Middle frontal gyrus (tissue), 1 donor: ENCODE measurements at regions not wholly inside any gene's neighbourhood (a gene's known extent, or its start where the extent isn't known, plus 50 kb on each side); places are given as distances from the start of the nearest gene placed in this dataset.
"Not testable (repeated sequence)": the region's sequence is repeated elsewhere in the genome, so short reads cannot be mapped to it uniquely, and the experiment has no call there.

ENCODE experiments used
- DNase-seq: peaks from one replicate; pipeline ENCODE4 v3.0.0-alpha.2; 2015; ENCODE audit warnings: low spot score; ENCODE audit errors: extremely low spot score

DNA sequence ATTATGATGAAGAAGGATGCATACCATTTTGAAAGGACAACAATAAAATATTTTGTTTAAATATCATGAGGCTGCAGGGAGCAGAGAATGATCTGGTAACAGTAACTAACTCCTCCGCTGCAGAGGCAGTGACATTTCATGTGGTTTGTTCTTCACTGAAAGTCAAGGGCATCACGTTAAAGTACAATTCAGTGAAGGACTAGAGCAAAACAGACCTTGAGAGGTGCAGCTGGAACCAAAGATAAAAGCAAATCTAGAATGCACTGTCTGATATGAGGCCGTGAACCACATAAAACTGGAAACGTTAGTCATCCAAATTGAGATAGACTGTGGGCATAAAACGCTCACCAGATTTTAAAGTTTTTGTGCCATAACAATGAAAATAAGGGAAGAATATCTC, 522.9 kb upstream of the TNP1 start:
- no peak for DNase-seq

DNA sequence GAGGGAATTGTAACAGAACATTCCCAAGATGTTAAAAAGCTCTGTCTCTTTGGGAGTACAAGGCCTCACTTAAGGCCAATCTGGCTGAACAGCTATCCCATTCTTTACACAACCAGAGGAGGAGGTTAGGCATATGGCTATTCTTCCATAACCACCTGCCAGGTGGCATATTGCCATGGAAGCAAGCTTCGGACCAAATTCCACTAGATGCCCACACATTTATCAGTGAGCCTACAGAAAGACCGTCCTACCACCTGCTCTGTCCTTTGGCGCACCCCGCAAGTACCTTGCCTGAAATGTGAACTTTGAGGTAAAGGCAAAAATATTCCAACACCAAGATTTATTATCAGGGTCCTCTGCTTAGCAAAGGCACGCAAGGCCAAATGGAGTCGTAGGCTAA, 519.9 kb upstream of the TNP1 start:
- DNase-seq: no peak

DNA sequence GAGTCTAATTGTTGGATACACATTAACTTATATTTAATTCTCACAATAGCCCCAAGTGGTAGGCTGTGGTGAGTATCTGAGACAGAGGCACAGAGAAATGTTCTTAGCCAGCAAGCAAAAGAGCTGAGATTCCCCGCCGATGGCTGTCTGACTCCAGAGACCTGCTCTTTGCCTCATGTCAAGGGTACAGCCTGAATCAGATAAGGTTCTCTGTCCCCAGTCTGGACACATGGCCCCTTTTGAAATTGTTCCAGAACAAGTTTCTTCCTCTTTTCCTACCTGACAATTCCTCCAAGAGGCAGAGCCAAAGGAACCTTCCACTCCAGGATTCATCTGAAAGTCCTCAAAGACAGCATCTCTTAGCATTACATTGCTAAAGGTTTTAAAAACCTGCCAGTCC, 512.9 kb upstream of the TNP1 start:
- no peak for DNase-seq

DNA sequence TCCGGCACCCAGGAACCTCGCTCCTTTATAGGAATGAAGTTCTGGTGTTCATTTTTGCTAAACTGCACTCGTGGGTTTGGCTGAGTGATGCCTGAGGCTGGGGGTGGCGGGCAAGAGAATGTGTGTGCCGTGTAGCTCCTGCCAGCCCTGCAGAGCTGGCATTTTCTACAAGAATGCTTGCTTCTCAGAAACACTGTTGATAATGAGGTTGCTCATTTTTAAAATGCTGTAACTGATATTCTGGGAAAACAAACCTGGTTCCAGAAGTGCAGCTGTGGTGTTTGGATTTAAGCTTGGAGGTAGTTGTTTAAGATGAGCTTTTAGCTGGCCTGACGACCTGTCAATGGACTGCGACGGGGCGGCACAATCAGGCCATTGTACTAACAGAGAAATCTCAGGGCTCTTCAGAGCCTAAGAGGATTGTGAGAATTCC, 511.9 kb upstream of the TNP1 start:
- DNase-seq: no peak

DNA sequence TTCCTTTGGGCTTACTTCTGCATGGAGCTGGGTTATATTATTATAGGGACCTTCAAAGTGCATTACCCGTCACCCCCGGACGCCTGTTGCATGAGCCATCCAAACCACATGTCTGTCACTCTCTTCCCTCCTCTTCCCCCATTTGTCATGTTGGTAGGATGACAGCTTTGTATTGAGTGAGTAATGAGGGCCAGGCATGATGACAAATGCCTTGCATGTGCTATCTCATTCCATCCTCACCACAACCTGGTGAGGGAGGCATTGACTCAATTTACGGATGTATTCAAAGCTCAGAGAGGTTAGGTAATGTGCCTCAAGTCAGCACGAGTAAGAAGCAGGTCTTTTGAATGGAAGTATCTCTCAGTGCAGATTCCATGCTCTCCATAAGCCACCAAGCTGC, 510.5 kb upstream of the TNP1 start:
- no peak for DNase-seq

DNA sequence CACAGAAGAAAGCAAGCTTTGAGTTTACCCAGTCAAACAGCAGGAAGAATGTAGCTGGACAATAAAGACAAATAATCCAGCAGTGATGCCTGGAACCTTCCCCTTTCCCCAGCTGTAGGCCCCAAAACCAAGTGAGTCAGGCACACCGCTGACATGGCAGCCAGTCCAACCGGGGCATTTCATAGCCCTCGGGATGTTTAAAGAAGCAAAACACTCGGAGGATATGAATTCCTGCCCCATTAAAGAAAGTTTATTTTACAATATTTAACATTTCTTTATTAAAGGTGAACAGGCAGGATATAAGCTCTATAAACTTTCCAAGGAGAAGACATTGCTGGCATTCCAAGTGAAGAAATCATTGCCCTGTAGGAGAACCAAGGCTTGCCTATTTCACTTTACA, 507.6 kb upstream of the TNP1 start:
- DNase-seq: no peak

DNA sequence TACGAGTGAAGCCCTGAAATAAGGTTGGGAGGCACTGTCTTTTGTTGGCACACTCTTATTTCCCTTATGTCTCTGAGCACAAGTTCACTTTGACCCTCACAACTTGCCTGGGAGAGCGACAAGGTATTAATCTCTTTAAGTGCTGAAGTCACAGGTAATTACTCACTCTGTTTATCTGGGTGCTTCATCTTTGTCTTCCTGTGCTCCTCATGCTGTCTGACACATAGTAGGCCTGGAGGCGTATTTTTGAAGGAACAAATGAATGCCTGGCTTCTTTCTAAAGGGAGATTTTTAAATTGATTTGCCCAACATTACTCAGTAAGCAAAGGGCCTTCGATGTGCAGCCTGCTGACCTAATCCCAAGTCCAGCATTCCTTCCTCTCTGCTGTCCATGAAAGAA, 507.1 kb upstream of the TNP1 start:
- DNase-seq: no peak

DNA sequence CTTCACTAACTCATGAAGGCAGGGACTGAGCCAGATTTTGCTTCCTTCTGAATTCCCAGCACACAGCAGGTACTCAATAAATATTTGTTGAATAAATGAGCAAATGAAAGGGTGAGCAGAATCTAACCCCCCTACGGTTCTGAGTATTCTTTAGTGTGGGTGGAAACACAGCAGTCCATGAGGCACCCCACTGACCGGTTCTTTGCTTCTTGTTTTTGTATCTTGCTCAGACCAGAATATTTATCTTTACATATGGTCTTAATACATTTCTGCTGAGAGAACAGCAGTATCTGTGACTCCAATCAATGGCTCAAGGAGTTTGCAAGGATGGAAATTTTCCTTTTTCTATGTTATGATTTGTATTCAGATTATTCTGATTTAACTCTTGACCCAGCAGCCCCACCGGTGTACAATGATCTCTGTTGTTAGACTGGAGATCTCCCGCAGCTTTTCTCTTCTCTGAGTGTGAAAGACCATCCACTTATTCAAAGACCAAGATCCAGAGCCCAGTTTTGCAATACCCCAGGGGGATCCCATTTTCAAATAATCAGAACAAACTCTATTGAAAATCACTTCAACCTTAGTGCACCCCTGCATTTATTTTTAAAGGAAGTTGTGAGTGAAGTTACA, 506.5 kb upstream of the TNP1 start:
- DNase-seq: no peak

DNA sequence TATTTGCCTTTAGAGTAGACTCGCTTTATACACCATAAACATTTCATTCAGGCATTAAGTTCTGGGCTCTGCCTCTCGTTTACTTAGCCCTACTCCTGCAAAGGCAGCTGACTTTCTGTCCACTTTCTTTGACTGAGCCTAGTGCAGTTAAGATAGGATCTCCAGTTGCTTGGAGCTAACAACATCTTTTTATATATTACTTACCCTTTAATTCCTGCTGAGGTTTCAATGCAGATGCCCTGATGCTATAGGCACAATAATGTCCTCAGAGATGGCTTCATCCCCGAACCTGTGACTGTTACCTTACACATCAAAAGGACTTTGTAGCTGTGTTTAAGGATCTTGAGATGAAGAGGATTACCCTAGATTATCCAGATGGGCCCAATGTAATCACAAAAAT, 505.8 kb upstream of the TNP1 start:
- no peak for DNase-seq

DNA sequence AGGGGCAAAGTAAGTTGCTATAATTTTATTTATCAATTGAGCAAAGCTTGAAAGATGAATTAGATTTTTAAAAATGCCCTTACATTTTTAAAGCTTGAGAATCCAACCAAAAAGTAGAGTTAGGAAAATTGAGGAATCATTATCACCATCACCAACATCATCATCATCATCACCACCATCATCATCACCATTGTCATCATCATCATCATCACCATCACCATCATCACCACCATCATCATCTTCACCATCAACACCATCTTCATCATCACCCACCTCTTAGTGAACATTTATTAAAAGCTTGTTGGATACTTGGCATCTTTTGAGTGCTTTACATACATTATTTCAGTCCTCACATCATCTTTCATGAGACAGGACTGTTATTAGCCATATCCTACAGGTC, 504.4 kb upstream of the TNP1 start:
- no peak for DNase-seq

DNA sequence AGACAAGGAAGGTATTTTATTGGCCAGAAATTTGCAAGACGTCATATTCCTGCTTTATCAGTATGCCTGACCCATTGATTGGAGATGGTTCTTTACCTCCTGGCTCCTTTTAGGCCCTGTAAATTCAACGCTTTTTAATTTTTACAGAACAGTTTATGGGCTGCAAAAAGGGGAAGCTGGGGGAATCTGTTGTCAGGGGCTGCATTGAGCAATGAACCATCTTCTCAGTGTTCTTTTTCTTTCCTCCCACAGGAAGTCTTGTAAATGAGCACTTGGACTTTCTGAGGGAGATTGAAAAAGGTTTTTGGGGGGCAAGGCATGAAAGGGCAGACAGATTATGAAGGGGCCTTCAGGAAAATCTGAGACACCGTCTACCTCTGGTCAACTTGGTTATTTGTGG, 503.6 kb upstream of the TNP1 start:
- no peak for DNase-seq

DNA sequence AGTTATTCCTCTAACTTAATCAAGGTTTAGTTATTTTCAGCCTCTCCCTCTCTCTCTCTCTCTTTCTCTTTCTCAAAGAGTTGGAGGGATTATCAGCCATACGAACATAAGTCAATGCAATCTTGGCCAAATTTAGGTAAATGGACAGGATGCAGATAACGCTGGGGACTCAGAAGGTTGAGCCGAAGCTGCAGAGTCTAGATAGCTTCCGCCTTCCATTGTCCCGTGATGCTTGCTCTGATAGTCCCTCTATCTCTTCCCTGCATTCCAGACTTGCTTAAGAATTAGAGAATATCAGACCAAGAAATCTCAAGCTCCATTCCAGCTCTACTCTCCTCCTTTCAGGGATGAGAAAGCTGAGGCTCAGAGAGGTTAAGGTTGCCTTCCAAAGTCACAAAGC, 502.8 kb upstream of the TNP1 start:
- no peak for DNase-seq

DNA sequence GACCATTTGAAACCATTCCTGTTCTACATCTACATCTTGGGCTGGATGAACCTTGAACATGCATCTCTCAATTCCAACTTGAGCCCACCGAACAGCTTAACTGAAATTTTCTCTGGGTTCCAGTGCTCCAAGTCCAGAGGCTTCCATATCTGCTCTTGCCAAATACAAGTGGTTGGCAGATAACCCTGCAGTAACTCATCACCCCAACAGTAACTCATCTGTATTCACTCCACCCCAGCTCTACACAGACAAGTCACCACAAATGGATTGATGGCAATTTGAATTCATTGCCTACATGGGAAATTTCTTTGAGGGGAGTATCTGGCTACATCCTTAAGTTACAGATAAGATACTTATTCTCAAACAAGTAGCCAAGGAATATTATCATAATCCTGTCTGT, 502.4 kb upstream of the TNP1 start:
- DNase-seq: no peak

DNA sequence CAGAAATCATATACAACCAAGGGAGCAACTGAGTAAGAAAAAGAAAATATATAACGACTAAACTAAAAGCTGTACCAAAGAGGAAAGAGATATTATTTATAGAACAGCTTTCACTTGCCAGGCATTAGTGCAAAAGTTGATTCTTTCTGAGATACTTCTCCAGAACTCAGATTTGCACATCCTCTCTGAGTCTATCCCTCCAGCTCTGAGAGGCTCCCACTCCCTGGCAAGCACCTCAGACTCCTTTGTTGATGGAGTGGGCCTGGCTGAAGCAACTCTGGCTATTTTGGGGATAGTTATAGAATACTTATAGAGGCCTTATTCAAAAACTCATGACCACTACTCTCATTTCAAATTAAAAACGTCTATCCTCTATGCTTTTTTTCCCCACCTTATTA, 501.6 kb upstream of the TNP1 start:
- no peak for DNase-seq

DNA sequence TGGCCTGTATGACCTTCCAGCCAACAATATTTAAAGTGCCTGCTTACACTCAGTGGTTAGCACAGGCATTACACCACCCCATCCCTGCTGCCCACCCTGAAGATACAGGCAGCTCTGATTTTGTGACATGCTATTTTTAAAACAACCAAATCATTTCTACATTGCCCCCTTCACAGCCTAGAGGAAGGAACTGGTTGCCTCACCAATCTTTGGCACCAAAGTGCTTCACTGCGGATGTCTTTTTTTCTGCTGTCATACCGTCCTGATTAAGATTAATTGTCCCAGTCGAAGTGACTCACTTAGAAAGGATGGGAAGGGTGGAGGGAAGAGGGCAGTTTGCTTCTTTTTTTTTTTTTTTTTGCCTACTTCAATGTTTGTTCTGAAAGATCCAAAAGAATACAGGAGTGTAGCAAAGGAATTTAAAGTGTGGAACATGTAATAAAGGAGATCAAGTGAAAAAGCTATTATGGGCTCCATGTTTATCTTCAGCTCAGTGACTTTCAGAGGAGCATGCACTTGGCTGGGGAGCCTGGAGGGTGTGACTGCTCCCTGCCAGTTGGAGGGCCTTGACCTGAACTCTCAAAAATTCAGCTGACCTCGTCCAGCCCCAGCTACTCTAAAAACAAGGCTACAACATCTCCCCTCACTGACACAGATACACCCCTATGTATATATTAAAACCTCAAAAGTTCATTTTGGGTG, 501.1 kb upstream of the TNP1 start:
- no peak for DNase-seq

DNA sequence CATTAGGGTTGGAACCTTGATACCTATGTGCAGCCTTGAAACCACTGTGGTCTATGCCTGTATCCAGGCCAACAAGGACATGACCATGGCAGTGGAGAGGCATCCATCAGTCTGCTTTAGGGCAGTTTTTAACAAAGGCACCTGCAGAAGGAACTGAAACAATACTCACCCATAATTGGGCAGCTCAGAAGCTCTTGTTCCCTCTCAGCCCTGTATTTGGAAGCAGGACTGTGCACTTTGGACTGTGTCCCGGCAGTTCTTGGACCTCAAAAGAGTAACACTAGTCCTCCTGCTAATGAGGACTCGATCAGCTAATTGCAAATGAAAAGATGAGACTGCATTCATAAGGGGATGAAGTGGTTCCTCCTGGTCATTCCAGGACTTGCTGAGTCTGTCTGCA, 500.2 kb upstream of the TNP1 start:
- no peak for DNase-seq

DNA sequence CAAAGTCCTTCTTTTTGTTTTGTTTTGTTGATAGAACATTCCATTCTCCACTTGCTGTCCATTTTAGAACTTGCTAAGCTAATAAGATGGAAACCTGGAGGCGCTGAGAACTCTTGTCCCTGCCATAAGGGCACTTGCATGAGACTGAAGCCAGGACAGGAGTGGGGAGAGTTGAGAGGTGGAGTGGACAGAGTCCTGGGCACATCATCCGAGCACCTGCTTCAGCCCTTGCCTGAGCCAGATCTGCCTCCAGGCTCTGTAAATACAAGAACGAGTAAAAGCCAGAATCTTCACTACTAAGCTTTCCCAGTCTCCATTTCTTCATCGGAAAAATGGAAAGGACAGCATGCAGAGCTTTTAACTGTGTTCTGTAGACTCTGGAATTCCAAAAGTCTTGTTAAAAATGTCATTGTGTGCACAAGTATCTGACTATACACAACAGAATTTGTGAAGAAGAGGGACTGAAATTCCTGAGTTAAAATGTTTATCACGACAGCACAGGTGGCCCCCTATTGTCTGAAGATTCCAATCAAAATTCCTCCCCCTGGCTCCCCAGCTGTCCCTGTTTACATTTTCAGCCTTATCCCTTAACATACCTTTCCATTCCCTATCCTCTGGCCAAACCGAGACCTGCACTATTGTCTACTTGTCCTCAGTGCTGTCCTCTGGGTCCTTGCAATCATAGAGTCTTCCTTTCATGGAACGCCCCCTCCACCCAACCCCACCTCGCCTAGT, 498.2 kb upstream of the TNP1 start:
- no peak for DNase-seq

DNA sequence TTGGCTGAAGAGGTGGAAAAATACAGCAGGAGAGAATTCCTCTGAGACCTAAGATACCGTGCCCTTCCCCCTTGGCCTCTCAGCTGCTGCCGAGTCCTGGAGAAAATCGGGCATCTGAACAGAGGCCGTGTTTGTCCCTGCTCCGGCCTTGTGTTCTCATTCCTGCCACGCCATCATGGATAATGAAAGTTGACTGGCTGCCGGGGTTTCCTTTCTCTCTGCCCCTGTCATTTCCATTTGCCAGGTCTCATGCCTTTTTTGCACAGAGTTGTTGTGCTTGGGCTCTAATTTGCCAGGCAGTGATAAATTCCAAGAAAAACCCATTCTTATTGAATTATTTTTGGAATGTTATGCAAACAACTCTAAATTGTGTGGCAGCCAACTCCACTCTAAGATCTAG, 496.9 kb upstream of the TNP1 start:
- DNase-seq: peak; percentile 44

DNA sequence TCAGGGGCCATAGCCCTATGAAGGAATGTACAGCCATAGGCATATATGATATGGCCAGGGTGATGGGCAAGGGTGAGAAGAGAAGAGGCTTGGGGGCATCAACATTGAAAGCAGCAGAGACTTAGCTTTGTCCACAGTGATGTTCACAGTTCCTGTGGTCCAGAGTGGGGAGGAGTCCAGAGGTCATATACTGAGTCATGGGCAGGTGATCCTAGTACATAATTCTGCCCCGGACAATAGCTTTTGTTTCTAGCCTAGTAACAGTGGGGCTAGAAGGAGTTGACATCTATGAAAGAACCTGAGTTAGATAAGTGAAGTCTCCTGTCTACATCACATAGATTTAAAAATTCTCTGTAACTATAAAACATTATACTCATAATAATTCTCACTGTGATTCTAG, 496.3 kb upstream of the TNP1 start:
- no peak for DNase-seq

DNA sequence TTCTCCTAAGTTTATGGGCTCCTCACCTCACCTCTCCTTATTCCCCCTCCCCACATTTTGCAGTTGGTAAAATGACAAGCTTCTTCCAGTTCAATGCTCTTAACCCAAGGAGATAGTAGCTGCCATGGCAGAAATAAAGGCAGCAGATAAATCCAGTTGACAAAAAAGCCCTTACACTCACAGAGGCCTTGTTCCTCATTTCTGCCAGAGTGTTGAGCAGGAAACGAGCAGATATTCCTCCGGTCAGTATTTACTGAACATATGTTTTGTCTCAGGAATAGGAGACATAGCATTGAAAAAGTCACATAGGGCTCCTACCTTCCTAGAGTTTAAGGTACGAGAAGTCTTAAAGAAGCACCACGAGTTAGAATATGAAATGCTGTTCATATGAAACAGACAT, 493.7 kb upstream of the TNP1 start:
- no peak for DNase-seq

DNA sequence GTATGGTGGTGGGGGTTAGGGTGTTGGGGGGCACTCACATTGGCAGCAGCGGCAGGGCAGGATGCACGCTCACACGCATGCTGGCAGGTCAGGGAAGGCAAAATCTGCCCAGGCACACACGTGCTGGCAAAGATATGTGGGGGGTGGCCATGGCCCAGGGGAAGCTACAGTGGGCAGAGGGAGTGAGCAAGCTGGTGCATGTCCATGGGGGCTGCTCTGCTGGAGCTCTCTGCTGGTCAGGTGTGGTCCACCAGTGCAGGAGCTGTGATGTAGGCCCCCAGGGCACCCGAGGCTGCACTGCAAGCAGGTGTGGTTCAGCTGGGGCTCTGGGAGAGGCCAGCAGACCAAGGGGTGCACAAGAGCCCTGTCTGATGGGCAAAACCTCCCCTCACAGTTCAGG, 491.5 kb upstream of the TNP1 start:
- DNase-seq: no peak

DNA sequence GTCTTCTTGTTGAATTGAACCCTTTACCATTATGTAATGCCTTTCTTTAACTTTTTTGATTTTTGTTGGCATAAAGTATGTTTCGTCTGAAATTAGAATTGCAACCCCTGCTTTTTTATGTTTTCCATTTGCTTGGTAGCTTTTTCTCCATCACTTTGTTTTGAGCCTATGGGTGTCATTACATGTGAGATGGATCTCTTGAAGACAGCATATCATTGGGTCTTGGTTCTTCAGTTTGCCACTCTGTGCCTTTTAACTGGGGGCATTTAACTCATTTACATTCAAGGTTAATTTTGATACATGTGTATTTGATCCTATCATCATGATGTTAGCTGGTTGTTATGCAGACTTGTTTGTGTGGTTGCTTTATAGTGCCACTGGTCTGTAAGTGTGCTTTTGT, 489.4 kb upstream of the TNP1 start:
- no peak for DNase-seq

DNA sequence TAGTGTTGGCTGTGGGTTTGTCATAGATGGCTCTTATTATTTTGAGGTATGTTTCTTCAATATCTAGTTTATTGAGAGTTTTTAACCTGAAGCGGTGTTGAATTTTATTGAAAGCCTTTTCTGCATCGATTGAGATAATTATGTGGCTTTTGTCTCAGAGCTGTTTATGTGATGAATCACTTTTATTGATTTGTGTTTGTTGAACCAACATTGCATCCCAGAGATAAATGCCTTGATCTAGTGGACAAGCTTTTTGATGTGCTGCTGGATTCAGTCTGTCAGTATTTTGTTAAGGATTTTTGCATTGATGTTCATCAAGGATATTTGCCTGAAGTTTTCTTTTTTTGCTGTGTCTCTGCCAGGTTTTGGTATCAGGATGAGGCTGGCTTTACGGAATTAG, 487.8 kb upstream of the TNP1 start:
- DNase-seq: not testable (repeated sequence)
